Aorta (tissue), 5 donors: ENCODE measurements at regions not wholly inside any gene's neighbourhood (a gene's known extent, or its start where the extent isn't known, plus 50 kb on each side); places are given as distances from the start of the nearest gene placed in this dataset.

ENCODE experiments used
- ATAC-seq: fragments of 200-7000 bp; cut with Tn5 transposase; one replicate; pipeline ENCODE4 v1.9.1; 2022; ENCODE audit warnings: moderate library complexity; ENCODE audit not compliant: low FRiP score
- DNase-seq, 2 donors: peaks; one replicate each; pipeline ENCODE4 v3.0.0-alpha.2; 2020
- H3K27ac ChIP-seq, 2 donors: one replicate each; pipeline ENCODE4 v1.5.1; 2013; ENCODE audit warnings: low read length in 2 of 2, mild to moderate bottlenecking in 2 of 2, moderate library complexity in 2 of 2, control low read depth in 1 of 2, inconsistent platforms in 1 of 2, low read depth in 1 of 2
- H3K27me3 ChIP-seq, 2 donors: one replicate each; pipeline ENCODE4 v1.6.1; 2013; ENCODE audit warnings: control low read depth in 1 of 2, low read length in 1 of 2, mild to moderate bottlenecking in 1 of 2, moderate library complexity in 1 of 2; ENCODE audit not compliant: insufficient read depth in 2 of 2, control insufficient read depth in 1 of 2
- H3K36me3 ChIP-seq, 2 donors: one replicate each; pipeline ENCODE4 v1.6.1; 2013; ENCODE audit warnings: control low read depth in 1 of 2, low read length in 1 of 2, mild to moderate bottlenecking in 1 of 2; ENCODE audit not compliant: insufficient read depth in 2 of 2, control insufficient read depth in 1 of 2
- H3K4me1 ChIP-seq, 2 donors: one replicate each; pipeline ENCODE4 v1.6.1; 2013; ENCODE audit warnings: low read length in 2 of 2, control low read depth in 1 of 2, mild to moderate bottlenecking in 1 of 2, moderate library complexity in 1 of 2; ENCODE audit not compliant: insufficient read depth in 2 of 2, control insufficient read depth in 1 of 2
- H3K4me3 ChIP-seq, 2 donors: one replicate each; pipeline ENCODE4 v1.5.1; 2013; ENCODE audit warnings: low read length in 2 of 2, control low read depth in 1 of 2, mild to moderate bottlenecking in 1 of 2
- H3K9me3 ChIP-seq: one replicate; pipeline ENCODE4 v1.6.1; 2013; ENCODE audit warnings: mild to moderate bottlenecking, low read length; ENCODE audit not compliant: control insufficient read depth
- WGBS, 2 donors: extraction: QIAGEN DNeasy Blood & Tissue Kit; methylation state at CpG; one replicate each; pipeline ENCODE4 v1.1.7; 2013; 5-methylcytosine and 5-hydroxymethylcytosine counted together
- intact Hi-C, 2 donors: fragments of 100-400 bp; cut with DNase I; formaldehyde crosslinking; loops; one replicate each; pipeline versions ENCODE4 v1.14.2 to v1.15.0; 2022
- donor health status: healthy with polysubstance abuse.
- donor health status: Bipolar disorder and iron deficiency.
- donor health status: DM: no; HTN: no; CAD: no.
- donor health status: DM: no; HTN: no; CAD: no.
- donor health status: DM: yes; HTN: yes; CAD: no.

DNA sequence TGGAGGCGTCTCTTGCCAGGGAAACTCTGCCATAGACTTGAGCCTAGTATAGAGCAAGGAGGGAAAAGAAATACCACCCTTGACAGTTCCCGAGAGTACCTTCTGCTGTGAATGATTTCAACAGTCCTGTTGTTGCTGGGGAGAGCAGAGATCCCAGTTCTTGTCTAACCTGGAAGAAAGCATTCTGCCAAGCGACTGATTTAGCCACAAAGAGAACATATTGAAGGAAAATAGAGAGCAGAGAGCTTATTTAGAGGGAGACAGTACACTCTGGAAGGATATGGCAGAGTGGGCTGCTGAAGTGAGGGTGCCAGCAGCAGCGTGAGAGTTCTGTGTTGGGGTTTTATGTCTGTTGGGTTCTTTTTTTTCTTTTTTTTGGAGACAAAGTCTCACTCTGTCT, 966.9 kb upstream of the TMEM132C start:
- no peaks in the 10 kb centered on the region for H3K27me3 ChIP-seq
- no peak overlapping the region for H3K27ac ChIP-seq
- H3K36me3 ChIP-seq: no peaks in the 10 kb centered on the region
- no peaks in the 10 kb centered on the region for H3K4me1 ChIP-seq
- no peak for ATAC-seq
- intact Hi-C loops: no loop called here
- H3K9me3 ChIP-seq: peaks cover 4% of the 10 kb centered on the region
- DNase-seq: no peak
- 83 to 86% methylated on average over 4 of the region's 4 CpGs for WGBS, 2 donors
- H3K4me3 ChIP-seq: no peak overlapping the region

DNA sequence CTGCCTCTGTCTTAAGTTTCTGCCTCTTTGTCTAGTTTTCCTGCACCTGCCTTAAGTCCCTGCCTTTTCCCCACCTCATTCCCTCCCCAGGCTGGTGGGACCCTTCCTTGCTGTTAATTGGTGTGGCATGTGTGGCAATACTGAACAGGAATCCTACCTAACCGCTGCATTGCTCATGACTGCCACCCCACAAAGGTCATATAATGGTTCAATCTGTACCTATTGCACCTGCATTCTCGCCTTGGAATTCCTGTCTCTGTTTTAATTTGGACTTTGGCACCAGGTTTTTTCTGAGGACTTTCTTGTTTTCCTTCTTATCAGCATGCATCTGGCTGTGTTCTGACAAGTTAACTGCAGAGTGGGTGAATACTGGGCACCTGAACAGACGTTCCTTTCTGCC, 966.2 kb upstream of the TMEM132C start:
- ATAC-seq (no peak), DNase-seq (no peak)
- Histone ChIP-seq H3K27ac (no peak overlapping the region), H3K4me1 (no peaks in the 10 kb centered on the region), H3K27me3 (no peaks in the 10 kb centered on the region), H3K36me3 (no peaks in the 10 kb centered on the region), H3K9me3 (peaks cover 4% of the 10 kb centered on the region), H3K4me3 (no peak overlapping the region)
- 70 to 72% methylated on average over 3 of the region's 3 CpGs for WGBS, 2 donors
- intact Hi-C loops: no loop called here

DNA sequence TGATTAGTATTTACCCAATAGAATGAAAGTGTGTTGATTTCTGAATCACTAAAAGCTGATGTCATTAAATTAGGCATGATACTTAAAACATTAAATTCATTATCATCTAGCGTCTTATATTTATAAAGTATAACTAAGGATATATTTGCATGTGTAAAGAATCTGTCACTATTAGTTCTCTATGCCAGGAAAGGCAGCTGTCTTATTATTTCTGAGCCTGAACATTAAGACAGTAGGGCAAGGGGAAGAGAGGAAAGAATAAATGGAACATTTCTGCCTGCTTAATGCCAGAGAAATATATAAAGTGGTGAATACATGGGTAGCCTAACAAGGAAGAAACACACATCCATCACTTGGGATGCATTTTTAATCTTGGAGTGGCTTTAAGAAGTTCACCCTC, 965.1 kb upstream of the TMEM132C start:
- DNase-seq (no peak), ATAC-seq (no peak)
- 64 to 70% methylated on average over 1 of the region's 1 CpG for WGBS, 2 donors
- intact Hi-C loops: no loop called here
- no peak overlapping the region for H3K27ac ChIP-seq
- H3K27me3 ChIP-seq: no peaks in the 10 kb centered on the region
- H3K9me3 ChIP-seq: peaks cover 4% of the 10 kb centered on the region
- H3K4me3 ChIP-seq: no peak overlapping the region
- H3K36me3 ChIP-seq: no peaks in the 10 kb centered on the region
- H3K4me1 ChIP-seq: no peaks in the 10 kb centered on the region

DNA sequence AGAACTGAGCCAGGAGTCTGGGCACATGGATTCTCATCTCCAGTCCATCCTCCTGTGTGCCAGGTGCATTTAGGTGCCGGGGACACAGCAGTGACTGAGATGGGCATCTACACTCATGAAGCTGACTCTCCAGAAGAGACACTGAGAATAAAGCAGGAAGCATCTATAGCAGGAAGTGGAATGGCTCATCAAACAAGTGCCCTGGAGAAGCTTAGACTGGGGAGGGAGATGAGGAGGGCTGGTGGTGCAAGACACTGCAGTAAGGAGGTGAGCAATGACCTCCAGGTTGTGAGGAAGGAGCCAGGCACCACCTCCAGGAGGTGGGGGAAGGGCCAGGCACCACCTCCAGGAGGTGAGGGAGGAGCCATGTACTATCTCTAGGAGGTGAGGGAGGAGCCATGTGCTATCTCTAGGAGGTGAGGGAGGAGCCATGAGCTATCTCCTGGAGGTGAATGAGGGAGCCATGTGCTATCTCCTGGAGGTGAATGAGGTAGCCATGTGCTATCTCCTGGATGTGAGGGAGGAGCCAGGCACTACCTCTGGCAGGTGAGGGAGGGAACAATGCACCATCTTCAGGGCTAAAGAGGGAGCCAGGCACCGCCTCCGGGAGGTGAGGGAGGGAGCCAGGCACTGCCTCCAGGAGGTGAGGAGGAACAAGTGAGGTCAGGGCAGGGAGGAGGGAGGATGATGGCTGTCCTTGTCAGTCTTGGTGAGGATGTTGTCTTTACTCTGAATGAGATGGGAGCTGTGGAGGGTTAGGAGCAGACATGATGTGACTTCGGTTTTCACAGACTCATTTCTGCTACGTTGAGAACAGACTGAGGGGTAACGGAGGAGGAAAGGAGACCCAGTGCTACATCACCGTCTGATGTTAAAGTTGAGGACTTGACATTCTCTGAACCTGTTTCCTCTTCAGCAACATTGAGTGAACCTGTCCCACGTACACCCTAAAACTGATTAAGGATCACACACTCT, 961.9 kb upstream of the TMEM132C start:
- no peaks in the 10 kb centered on the region for H3K4me1 ChIP-seq
- intact Hi-C loops: no loop called here
- no peak overlapping the region for H3K27ac ChIP-seq
- no peaks in the 10 kb centered on the region for H3K27me3 ChIP-seq
- no peak for DNase-seq
- no peak overlapping the region for H3K4me3 ChIP-seq
- no peaks in the 10 kb centered on the region for H3K9me3 ChIP-seq
- no peaks in the 10 kb centered on the region for H3K36me3 ChIP-seq
- ATAC-seq: no peak
- 87 to 88% methylated on average over 8 of the region's 8 CpGs for WGBS, 2 donors

DNA sequence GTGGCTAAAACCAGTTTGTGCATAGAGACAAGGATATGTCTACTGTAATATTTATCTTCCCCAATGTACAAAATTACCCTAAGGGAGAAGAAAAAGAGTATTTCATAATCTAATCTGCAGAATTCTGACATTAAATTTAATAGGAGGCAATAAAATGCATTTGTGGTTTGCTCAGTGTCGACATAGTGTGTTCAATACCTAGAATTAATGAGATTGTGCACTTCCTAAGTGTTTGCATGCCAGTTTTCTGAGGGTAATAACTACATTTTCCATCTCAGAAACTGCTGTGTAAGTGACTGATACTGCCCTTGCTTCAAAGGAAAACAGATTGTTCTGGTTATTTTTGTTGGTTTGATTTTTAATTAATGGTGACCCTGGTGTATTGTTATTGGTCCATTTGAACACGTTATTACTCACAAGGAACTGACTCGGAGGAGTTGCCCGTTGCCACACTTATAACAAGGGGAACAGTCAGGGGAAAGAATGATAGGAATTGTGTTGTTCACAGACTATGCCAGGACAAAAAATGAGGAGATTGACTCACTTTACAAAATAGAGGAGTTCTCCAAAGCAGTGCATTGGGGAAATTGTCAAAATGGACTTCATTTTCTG, 960.3 kb upstream of the TMEM132C start:
- 17% methylated on average over 4 of the region's 4 CpGs for WGBS, 2 donors

DNA sequence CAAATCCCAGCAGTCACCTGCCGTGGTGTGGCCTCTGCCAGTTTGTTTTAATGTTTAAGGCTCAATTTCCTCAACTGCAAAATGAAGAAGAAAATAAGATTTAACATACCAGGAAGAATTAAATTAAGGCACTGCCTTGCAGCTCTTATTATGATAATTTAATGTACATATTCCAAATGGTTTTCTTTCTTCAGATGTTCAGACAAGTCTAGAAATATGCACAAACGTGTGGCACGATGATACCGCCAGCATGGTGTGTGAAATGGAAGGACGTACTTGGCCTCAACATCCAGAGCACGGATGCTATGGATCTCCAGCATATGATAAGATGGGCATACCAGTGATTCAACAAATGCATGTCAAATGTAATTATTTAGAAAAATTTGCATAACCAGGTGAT, 959.4 kb upstream of the TMEM132C start:
- no peaks in the 10 kb centered on the region for H3K4me1 ChIP-seq
- WGBS, 2 donors: 87% methylated on average over 6 of the region's 6 CpGs
- no peaks in the 10 kb centered on the region for H3K36me3 ChIP-seq
- H3K27ac ChIP-seq: no peak overlapping the region
- H3K9me3 ChIP-seq: no peaks in the 10 kb centered on the region
- DNase-seq (no peak), ATAC-seq (no peak)
- no peaks in the 10 kb centered on the region for H3K27me3 ChIP-seq
- H3K4me3 ChIP-seq: no peak overlapping the region
- intact Hi-C loops: no loop called here

More for the DNA sequence above, 960.3 kb upstream of the TMEM132C start:
- intact Hi-C loops: no loop called here
- Histone ChIP-seq H3K27me3 (no peaks in the 10 kb centered on the region), H3K9me3 (no peaks in the 10 kb centered on the region), H3K4me3 (no peak overlapping the region), H3K27ac (no peak overlapping the region), H3K4me1 (no peaks in the 10 kb centered on the region), H3K36me3 (no peaks in the 10 kb centered on the region)
- ATAC-seq (no peak), DNase-seq (no peak)

DNA sequence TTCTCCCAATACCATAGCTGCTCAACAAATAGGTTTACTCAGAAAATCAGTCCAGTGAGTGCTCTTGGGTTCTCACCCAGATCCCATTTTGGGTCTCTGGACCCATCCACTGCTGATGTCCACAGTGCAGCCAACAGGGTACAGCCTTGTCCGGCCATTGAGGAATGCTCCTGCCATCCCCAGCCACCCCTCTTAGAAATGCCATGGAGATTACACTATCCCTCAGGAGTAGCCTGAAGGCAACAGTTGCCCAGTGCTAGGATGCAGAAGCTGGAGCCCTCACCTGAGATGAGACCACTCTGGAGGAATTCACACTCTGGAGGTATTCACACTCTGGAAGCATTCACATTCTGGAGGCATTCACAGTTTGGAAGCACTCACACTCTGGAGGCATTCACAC, 958.8 kb upstream of the TMEM132C start:
- ATAC-seq (no peak), DNase-seq (no peak)
- intact Hi-C loops: no loop called here
- 93 to 96% methylated on average over 1 of the region's 1 CpG for WGBS, 2 donors
- Histone ChIP-seq H3K4me3 (no peak overlapping the region), H3K27ac (no peak overlapping the region), H3K4me1 (no peaks in the 10 kb centered on the region), H3K36me3 (no peaks in the 10 kb centered on the region), H3K27me3 (no peaks in the 10 kb centered on the region), H3K9me3 (no peaks in the 10 kb centered on the region)

DNA sequence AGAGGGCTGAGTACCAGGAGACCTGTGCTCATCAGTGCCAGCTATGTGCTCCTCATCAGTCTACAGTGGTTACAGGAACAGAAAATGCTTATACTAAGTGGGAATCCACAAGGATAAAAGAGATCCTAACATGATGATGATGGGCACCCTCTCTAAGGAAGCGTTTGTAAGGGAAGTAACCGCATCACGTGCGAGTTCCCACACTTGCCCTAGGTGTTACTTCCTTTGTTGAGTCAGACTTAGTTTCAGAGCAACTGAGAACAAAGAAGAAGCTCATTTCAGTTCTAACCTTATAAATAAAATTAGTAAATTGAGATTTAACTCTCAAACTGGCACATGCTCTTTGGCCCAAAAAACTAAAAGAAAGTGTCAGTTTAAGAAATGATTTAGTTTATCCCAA, 956.4 kb upstream of the TMEM132C start:
- Histone ChIP-seq H3K27me3 (no peaks in the 10 kb centered on the region), H3K36me3 (no peaks in the 10 kb centered on the region), H3K4me1 (no peaks in the 10 kb centered on the region), H3K4me3 (no peak overlapping the region), H3K9me3 (no peaks in the 10 kb centered on the region), H3K27ac (no peak overlapping the region)
- intact Hi-C loops: no loop called here
- no peak for ATAC-seq
- DNase-seq: no peak
- WGBS, 2 donors: 58 to 65% methylated on average over 4 of the region's 4 CpGs
